Myocyte (in vitro differentiated cells): ENCODE measurements at regions not wholly inside any gene's neighbourhood (a gene's known extent, or its start where the extent isn't known, plus 50 kb on each side); places are given as distances from the start of the nearest gene placed in this dataset.
"Not testable (repeated sequence)": the region's sequence is repeated elsewhere in the genome, so short reads cannot be mapped to it uniquely, and the experiment has no call there.

Experiments used
- DNase-seq: peaks from one replicate; pipeline ENCODE4 v3.0.0-alpha.2; 2012; ENCODE audit warnings: low read depth

DNA sequence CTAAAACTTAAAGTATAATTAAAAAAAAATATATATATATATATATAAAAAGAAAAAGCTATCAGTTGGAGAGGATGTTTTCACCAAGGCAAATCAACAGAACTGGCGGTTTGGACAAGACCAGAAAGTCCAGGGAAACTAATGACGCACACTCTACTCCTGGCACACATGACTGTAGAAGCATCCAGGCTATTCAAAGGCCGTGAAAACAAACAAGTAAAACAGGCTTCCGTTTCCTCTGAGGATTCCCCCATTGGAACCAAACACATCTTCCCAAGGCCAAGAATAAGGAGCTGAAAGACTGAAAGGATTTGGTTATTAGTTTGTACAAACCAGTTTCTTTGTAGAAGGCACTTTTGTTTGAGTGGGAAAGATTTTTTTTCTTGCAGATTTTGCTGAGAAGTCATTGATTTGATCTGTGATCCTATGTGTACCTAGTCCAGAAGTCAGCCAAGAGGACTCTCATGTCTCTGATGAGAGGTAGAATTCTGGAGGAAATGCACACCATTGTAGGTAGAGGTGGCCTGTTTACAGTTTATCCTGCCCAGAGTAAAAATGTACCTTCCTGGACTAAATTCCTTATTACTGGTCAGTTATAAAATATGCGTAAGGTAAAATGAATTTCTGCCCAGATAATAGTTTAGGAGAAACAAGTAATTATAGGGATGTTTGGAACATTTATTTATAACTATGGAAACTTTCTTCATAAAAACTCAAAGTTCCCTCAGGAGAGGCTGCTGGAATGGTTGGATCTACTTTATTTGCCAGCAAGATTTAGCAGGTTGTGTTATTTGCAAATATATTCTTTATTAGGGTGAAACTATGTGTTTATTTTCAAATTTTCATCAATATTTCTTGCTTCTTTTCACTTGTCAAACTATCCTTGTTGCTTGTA, 66.5 kb downstream of the DMP1 start:
- DNase-seq: no peak

DNA sequence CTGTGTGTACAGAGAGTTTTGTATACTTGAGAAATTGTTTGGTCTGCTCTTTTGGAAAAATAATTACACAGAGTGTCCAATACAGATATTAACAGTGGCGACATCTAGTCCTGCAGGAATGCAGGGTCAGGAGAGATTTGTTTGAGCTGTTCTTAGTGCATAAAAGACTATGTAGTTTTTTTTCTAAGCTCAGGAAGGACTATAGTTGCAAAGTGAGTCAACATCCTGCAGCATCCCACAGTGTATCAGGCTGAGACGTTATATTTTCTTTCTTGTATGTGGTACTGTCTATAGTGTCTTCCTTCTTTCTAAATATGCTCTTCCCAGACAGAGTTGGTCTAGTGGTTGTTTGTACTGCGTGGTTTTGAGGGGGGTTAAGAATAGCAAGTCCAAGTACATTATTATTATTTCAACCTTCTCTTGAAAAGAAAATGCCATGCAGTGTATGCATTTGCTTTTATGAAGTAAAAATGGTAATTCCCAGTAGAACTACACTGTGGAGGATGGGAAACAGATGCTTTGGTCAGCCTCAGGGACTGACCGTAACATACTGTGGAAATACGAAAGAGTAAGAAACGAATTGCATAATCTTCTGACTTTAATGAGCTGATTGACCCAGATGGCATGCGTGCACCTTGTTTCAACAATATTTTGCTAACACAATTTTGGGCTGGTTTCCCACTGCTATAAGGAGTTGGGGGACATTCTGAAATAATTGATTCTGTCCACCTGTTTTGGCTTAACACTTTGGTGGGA, 67.4 kb downstream of the DMP1 start:
- no peak for DNase-seq

DNA sequence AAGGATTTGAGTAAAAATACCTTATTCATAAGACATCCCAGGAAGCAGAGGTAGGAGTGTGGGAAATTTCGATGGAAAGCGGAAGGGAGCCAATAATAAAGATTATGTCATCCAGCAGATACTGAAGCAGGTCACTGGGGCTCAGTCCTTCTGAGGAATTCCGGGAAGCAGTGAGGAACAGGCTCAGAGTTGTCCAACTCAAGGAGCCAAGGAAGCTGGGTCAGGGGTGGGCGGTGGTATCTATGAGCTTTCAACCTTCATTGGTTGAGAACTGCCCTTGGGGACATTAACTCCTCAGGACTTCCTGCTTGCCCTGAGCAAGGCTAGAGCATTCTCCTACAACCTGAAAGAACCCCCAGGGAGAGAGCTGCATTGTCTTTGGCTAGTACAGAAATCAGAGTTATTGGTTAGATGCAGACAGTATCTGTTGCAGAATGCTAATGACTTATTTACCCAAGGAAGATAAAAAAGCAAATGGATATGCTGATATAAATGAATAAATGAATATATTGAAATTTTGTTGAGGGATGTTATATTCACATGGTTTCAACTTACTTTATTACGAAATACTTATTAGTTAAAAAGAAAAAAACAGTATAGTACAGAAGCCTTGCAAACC, 68.2 kb downstream of the DMP1 start:
- no peak for DNase-seq

DNA sequence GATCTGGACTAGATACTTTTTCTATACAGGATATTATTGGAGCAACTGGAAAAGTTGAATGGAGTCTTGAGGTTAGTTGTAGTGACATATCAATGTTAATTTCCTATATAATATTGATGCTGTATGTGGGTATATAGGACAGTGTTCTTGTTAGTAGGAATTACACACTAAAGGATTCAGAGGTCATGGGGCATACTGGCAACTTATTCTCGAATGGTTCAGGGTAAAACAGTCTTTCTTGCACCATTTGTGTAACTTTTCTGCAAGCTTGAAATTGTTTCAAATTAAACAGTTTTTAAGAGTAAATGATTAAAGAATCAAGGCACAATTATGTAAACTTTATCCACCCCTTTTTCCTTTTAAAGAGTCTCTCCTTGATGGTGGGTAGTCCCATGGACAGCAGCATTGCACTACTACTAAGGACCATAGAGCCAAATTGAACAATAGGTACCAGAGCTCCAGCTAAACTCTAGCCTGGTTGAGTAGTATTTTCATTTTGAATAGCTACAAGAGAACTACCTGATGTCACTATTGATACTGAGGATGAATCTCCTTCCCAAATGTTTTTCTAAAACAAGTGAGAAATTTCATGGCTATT, 70.1 kb downstream of the DMP1 start:
- DNase-seq: no peak

DNA sequence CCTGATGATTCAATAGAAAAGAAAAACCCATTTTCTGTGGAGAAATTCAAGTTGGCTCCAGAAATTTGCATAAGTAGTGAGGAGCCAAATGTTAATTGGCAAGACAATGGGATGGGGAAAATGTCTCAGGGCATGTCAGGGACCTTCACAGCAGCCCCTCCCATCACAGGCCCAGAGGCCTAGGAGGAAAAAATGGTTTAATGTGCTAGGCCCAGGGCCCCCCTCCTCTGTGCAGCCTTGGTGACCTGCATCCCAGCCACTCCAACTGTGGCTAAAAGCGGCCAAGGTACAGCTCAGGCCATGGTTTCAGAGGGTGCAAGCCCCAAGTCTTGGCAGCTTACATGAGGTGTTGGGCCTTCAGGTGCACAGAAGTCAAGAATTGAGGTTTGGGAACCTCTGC, 74.1 kb upstream of the IBSP start:
- not testable (repeated sequence) for DNase-seq

DNA sequence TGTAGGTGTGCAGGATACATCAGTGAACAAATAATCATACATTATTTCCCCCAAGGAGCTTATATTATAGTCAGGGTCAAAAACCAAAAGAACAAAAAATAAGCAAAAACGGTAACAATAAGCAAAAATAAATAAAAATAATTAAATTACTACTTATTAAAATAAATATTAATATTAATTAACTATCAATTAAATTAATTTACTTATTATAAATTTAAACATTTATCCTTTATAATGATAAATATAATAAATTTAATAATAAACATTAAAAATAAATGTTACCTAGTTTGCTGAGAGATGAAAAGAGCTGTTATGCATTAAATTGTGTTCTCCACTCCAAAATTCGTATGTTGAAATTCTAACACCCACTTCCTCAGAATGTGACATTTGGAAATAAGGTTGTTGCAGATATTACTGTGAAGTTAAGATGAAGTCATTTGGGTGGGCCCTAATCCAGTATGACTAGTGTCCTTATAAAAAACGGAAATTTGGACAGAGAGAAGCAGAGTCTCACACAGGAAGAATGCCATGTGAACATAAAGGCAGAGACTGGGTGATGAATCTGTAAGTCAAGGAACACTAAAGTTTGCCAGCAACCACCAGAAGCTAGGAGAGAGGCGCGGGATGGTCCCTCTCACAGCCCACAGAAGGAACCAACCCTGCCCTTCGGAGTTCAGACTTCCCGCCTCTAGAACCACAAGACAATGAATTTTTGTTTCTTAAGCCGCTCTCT, 67.2 kb upstream of the IBSP start:
- no peak for DNase-seq

DNA sequence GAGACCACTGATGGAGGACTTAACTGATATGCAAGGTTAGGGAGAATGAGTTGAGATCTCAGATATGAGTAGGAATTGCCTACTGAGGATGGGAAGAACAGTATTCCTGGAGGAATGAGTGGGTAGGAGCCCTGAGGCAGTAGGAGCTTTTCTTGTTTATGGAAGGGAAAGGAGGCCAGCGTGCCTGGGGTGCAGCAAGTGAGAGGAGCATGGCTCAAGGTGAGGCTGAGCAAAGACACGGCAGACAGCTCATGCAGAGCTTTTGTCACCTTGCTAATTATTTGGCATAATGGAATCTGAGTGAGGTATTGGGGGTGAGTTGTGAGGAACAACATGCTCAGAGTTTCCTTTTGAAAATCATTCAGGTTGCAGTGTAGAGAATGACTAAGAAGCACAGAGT, 65.3 kb upstream of the IBSP start:
- no peak for DNase-seq

DNA sequence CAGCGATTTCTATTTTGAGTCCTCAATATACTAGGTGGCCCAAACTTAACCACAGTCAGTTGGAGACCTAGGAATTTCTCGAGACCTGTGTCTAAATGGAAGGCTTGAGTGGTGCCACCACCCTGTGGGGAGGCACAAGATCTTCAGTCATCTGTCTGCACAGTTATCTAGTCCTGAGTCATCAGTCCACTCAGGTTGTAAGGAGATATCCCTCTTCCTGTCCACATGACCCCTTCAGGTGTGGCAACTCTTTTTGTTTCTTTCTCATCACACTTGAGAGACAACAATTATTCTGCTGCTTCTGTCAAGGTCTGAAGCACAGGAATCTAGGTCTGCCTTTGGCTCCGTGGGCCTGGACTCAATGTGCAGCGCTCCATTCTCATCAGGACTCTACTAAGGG, 64.4 kb upstream of the IBSP start:
- DNase-seq: peak; percentile 5

DNA sequence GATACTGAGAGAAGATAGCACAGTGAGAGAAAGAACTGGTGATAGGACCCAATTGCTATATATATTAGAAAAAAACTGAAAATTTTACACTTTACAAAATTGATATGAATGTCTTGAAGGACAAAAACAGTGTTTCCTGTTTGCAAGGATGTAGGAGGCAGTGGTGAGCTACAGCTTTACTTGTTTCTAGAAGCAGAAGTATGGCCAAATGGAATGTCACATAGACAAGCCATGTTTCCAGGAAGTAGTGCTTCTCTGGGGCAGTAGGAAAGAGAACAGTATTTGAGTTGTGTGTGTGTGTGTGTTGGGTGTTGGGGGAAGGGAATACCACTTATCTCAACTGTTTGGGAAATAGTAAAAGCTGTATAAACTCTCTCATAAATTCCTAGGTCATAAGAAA, 60.9 kb upstream of the IBSP start:
- DNase-seq: no peak

DNA sequence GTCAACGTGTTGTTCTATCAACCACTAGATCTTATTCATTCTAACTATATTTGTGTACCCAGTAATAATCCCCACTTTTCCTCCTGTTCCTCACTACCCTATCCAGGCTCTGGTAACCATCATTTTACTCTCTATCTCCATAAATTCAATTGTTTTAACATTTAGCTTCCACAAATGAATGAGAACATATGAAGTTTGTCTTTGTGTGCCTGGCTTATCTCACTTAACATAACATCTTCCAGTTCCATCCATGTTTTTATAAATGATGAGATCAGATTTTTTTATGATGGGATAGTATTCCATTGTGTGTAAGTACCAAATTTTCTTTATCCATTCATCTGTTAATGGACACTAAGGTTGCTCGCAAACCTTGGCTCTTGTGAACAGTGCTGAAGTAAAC, 59.9 kb upstream of the IBSP start:
- DNase-seq: no peak

DNA sequence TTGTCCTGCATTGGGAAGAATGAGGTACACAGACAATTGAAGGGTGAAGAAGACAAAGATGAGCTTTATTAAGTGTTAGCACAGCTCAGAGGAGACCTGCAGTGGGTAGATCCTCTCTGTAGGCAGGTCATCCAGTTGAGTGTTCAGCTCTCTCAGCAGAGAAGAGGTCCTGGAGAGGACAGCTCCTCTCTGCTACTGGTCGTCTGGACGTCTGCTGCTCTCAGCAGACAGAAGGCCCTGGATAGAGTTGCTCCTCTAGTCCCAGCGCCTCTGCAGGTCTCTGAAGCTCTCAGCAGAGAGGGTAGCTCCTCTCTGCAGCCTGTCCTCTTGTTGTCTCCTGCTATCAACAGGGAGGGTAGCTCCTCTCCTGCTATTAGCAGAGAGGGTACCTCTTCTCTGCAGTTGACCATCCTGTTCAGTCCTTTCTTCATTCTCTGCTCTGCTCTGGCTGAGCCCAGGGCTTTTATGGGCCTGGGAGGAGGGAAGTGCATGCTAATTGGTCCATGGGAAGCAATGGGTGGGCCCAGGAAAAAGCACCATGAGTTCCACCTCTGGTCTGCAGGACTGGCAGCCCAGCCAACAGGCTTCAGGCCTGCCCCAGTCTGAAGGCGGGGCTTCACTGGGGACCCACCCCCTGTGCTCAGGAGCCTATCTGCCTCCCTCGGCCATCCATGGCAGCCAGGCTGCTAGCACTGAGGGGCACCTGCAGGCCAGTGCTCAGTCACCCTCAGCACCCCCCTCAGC, 54.1 kb upstream of the IBSP start:
- DNase-seq: peak; percentile 5

DNA sequence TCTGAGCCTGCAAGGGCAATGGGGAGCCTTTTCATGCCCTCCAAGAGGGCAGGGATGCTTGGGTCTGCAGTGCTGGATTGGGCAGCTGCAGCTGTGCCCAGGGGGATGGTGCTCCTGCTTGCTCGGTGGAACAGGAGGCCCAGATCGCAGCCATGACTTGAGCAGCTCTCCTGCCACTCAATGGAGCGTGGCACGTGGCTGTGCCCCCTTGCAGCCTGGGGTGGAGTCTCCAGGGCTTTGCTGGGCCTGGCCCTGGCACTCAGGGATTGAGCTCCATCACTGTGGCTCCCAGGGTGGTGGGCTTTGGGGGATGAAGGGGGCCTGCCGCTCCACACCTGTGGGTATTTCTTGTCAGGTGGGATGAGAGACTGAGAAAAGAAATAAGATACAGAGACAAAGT, 53.4 kb upstream of the IBSP start:
- DNase-seq: no peak
